ENCODE measurements at regions not wholly inside any gene's neighbourhood (a gene's known extent, or its start where the extent isn't known, plus 50 kb on each side); places are given as distances from the start of the nearest gene placed in this dataset.

- DNase-seq (ENCODE audit: low read depth, low spot score), result no peak
- Histone ChIP-seq H3K9ac (ENCODE audit: low read length) (no peak overlapping the region), H3K9me3 (ENCODE audit: control insufficient read depth in 1 of 2, insufficient read depth in 1 of 2, low read depth in 1 of 2, low read length in 2 of 2) (no peaks in the 10 kb centered on the region), H2AFZ (ENCODE audit: low read depth, low read length, poor library complexity, severe bottlenecking) (no peak overlapping the region), H3K36me3 (ENCODE audit: control insufficient read depth in 1 of 2, insufficient read depth in 2 of 2, low read length in 2 of 2) (no peaks in the 10 kb centered on the region), H3K27ac (ENCODE audit: low read depth, low read length) (no peak overlapping the region), H3K9me2 (ENCODE audit: insufficient read depth) (no peaks in the 10 kb centered on the region), H3K27me3 (ENCODE audit: insufficient read depth, low read length) (peaks cover 12% of the 10 kb centered on the region; the same call in 1 of the 2 replicates), H3K79me2 (ENCODE audit: insufficient read depth, low read length) (no peaks in the 10 kb centered on the region), H3K4me2 (ENCODE audit: low read length) (no peak overlapping the region), H3K4me3 (replicated peaks in 1 of 2; ENCODE audit: low read depth in 1 of 2, low read length in 2 of 2) (no peak overlapping the region), H3K4me1 (ENCODE audit: control insufficient read depth in 1 of 2, insufficient read depth in 2 of 2, low read length in 2 of 2) (no peaks in the 10 kb centered on the region), H4K20me1 (ENCODE audit: insufficient read depth) (no peaks in the 10 kb centered on the region)
- TF ChIP-seq RAD21 (IDR thresholded peaks at IDR 0.05; ENCODE audit: low read depth) (no peak), CBX3 (IDR thresholded peaks at IDR 0.05; ENCODE audit: low read depth) (no peak), ZFX (IDR thresholded peaks at IDR 0.05) (no peak), POLR2A (IDR thresholded peaks at IDR 0.05; ENCODE audit: borderline replicate concordance, extremely low read depth, insufficient read depth, insufficient read length) (no peak), ATF3 (IDR thresholded peaks at IDR 0.05) (no peak), ELF1 (IDR thresholded peaks at IDR 0.05; ENCODE audit: borderline replicate concordance, low read depth) (no peak), POLR2AphosphoS5 (IDR thresholded peaks at IDR 0.05; ENCODE audit: low read depth, low read length) (no peak), EGR1 (IDR thresholded peaks at IDR 0.05; ENCODE audit: low read depth) (no peak)
- TF ChIP-seq, protein P1, sequence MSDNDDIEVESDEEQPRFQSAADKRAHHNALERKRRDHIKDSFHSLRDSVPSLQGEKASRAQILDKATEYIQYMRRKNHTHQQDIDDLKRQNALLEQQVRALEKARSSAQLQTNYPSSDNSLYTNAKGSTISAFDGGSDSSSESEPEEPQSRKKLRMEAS (IDR thresholded peaks at IDR 0.05), result no peak
- TF ChIP-seq, protein P2, sequence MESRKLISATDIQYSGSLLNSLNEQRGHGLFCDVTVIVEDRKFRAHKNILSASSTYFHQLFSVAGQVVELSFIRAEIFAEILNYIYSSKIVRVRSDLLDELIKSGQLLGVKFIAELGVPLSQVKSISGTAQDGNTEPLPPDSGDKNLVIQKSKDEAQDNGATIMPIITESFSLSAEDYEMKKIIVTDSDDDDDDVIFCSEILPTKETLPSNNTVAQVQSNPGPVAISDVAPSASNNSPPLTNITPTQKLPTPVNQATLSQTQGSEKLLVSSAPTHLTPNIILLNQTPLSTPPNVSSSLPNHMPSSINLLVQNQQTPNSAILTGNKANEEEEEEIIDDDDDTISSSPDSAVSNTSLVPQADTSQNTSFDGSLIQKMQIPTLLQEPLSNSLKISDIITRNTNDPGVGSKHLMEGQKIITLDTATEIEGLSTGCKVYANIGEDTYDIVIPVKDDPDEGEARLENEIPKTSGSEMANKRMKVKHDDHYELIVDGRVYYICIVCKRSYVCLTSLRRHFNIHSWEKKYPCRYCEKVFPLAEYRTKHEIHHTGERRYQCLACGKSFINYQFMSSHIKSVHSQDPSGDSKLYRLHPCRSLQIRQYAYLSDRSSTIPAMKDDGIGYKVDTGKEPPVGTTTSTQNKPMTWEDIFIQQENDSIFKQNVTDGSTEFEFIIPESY (IDR thresholded peaks at IDR 0.05; ENCODE audit: extremely low read depth, insufficient replicate concordance, low read length), result no peak
- ChIA-PET CTCF (interaction anchor here (1.3 to 1.5 kb wide), 2 partner anchors 195 to 380 kb away, joined by 4 read pairs; no protein-coding TSS in a partner anchor), RAD21 (ENCODE audit: low non-redundant PET in 1 of 2, low total read pairs in 2 of 2, uncharacterized antibody in 2 of 2, unreplicated experiment in 2 of 2) (no interaction called here), POLR2A (no interaction called here)
- intact Hi-C loops (cut with micrococcal nuclease), result loop anchor here (2.0 kb wide), 1 partner anchor 1223 kb away; no protein-coding TSS in a partner anchor
- ATAC-seq, result no peak
- BruUV-seq (replicated peaks), result no TSS peak
These were observed 254.4 kb downstream of the ETAA1 start for GRCh38 chr2:67651565-67651964.

Measured in HCT116 (cell line).